Thoracic aorta (tissue), 2 donors: ENCODE measurements at regions not wholly inside any gene's neighbourhood (a gene's known extent, or its start where the extent isn't known, plus 50 kb on each side); places are given as distances from the start of the nearest gene placed in this dataset.

ENCODE experiments used
- ATAC-seq: fragments of 150-250 bp; one replicate; pipeline ENCODE4 v1.8.0; 2017; ENCODE audit warnings: low read depth; ENCODE audit not compliant: insufficient number of reproducible peaks, low FRiP score
- DNase-seq: peaks from one replicate; pipeline ENCODE4 v3.0.0-alpha.2; 2020; ENCODE audit warnings: low spot score
- H3K27ac ChIP-seq, 2 donors: fragments of 200-600 bp; sonication (generic); 1 replicate in 1 of 2; 2 replicates in 1 of 2; pipeline ENCODE4 v1.5.1; 2016; ENCODE audit warnings: mild to moderate bottlenecking in 2 of 2, moderate library complexity in 2 of 2
- H3K27me3 ChIP-seq: fragments of 200-600 bp; sonication (generic); replicated peaks from 2 replicates; pipeline ENCODE4 v1.6.0; 2016; ENCODE audit warnings: mild to moderate bottlenecking; ENCODE audit not compliant: insufficient read depth
- H3K36me3 ChIP-seq: fragments of 200-600 bp; sonication (generic); one replicate; pipeline ENCODE4 v1.5.1; 2016
- H3K4me1 ChIP-seq, 2 donors: fragments of 200-600 bp; sonication (generic); 1 replicate in 1 of 2; 2 replicates in 1 of 2; pipeline versions ENCODE4 v1.5.1 to v1.6.0; 2016; ENCODE audit warnings: low read depth in 2 of 2, mild to moderate bottlenecking in 1 of 2; ENCODE audit not compliant: control insufficient read depth in 1 of 2
- H3K4me3 ChIP-seq: fragments of 200-600 bp; sonication (generic); 2 replicates; pipeline ENCODE4 v1.5.1; 2016; ENCODE audit warnings: mild to moderate bottlenecking
- H3K9me3 ChIP-seq: fragments of 200-600 bp; sonication (generic); 2 replicates; pipeline ENCODE4 v1.5.1; 2016
- TF ChIP-seq, protein P1 (sequence below): fragments of 200-600 bp; sonication (generic); IDR thresholded peaks from one replicate; pipeline ENCODE4 v1.5.1; 2019; ENCODE audit warnings: antibody characterized with exemption

DNA sequence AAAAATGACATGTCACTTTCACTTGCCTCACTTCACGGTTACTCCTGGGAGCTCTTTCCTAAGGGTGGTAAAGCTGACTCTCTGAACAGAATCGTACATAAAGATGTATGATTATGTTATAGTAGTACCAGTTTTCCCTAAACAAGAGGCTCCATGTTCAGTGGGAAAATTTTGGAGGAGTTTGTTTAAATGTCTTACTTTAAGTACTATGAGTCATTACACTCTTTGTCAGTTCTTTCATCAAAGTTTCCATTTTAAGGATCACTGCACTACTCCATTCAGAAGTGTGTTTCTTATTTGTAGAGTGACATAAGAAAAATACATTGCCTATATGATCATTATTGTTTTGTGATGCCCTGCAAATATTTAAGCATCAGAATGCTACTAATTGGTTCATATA, 121.1 kb upstream of the FIGN start:
- TF ChIP-seq, protein P1, sequence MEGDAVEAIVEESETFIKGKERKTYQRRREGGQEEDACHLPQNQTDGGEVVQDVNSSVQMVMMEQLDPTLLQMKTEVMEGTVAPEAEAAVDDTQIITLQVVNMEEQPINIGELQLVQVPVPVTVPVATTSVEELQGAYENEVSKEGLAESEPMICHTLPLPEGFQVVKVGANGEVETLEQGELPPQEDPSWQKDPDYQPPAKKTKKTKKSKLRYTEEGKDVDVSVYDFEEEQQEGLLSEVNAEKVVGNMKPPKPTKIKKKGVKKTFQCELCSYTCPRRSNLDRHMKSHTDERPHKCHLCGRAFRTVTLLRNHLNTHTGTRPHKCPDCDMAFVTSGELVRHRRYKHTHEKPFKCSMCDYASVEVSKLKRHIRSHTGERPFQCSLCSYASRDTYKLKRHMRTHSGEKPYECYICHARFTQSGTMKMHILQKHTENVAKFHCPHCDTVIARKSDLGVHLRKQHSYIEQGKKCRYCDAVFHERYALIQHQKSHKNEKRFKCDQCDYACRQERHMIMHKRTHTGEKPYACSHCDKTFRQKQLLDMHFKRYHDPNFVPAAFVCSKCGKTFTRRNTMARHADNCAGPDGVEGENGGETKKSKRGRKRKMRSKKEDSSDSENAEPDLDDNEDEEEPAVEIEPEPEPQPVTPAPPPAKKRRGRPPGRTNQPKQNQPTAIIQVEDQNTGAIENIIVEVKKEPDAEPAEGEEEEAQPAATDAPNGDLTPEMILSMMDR, result no peak
- Histone ChIP-seq H3K27me3 (no peaks in the 10 kb centered on the region), H3K36me3 (no peaks in the 10 kb centered on the region), H3K27ac (no peak overlapping the region), H3K4me3 (no peak overlapping the region), H3K4me1 (no peaks in the 10 kb centered on the region), H3K9me3 (no peaks in the 10 kb centered on the region)
- no peak for ATAC-seq
- DNase-seq, result no peak

DNA sequence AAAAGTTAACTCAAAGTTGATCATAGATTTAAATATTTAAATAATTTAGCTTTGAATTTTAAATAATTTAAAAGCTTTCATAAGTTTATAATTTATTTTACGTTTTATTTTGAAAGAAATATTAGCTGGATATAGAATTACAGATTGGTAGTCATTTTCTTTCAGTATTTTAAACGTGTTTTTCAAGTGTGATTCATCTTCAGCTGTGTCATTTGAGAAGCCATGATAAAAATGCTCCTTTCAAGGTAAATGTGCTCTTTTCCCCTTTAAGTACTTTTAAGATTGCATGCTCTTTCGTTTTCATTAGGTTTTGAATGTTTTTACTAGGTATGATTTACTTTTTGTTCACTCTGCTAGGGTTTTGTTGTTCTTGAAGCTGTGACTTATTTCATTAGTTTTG, 116.8 kb upstream of the FIGN start:
- no peak for DNase-seq
- no peaks in the 10 kb centered on the region for H3K4me1 ChIP-seq

DNA sequence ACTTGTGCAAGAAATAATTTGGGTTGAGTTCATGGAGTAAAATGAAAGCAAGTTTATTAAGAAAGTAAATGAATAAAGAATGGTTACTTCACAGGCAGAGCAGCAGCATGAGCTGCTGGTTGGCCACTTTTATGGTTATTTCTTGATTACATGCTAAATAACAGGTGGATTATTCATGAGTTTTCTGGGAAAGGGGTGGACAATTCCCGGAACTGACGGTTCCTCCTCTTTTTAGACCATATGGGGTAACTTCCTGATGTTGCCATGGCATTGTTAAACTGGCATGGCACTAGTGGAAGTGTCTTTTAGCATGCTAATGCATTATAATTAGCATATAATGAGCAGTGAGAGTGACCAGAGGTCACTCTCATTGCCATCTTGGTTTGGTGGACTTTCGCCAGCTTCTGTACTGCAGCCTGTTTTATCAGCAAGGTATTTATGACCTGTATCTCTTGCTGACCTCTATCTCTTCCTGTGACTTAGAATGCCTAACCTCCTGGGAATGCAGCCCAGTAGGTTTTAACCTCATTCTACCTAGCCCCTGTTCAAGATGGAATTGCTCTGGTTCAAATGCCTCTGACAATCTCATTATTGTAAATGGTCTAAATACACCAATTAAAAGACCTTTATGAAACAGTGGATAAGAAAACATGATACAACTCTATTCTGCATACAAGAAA, 114.1 kb upstream of the FIGN start:
- Histone ChIP-seq H3K36me3 (no peaks in the 10 kb centered on the region), H3K4me3 (no peak overlapping the region), H3K27ac (no peak overlapping the region), H3K9me3 (no peaks in the 10 kb centered on the region), H3K27me3 (no peaks in the 10 kb centered on the region), H3K4me1 (no peaks in the 10 kb centered on the region)
- ATAC-seq, result no peak
- no peak for DNase-seq
- TF ChIP-seq, protein P1, result no peak

More for the DNA sequence above, 116.8 kb upstream of the FIGN start:
- no peak overlapping the region for H3K27ac ChIP-seq
- ATAC-seq, result no peak
- H3K4me3 ChIP-seq, result no peak overlapping the region
- no peaks in the 10 kb centered on the region for H3K27me3 ChIP-seq
- TF ChIP-seq, protein P1, result no peak
- no peaks in the 10 kb centered on the region for H3K36me3 ChIP-seq
- no peaks in the 10 kb centered on the region for H3K9me3 ChIP-seq

DNA sequence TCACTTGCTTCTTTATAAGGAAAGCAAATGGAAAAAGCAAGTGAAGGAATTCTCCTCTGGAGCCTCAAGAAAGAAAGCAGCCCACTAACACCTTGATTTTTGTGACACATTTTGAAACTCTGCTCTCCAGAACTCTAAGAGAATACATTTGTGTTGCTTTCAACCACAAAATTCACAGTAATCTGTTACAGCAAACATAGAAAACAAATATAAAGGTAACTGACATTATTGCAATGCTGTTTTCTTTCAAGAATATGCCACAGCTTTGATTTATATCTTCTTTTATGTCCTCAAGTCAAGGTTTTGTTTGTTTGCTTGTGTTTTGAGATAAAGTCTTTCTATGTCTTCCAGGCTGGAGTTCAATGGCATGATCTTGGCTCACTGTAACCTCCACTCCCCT, 103.1 kb upstream of the FIGN start:
- DNase-seq (no peak), ATAC-seq (no peak)
- TF ChIP-seq, protein P1, result no peak
- peaks cover 0 to 5% of the 10 kb centered on the region in 2 donors for H3K4me1 ChIP-seq
- H3K27me3 ChIP-seq, result no peaks in the 10 kb centered on the region
- no peaks in the 10 kb centered on the region for H3K9me3 ChIP-seq
- no peak overlapping the region for H3K27ac ChIP-seq
- no peak overlapping the region for H3K4me3 ChIP-seq
- no peaks in the 10 kb centered on the region for H3K36me3 ChIP-seq

DNA sequence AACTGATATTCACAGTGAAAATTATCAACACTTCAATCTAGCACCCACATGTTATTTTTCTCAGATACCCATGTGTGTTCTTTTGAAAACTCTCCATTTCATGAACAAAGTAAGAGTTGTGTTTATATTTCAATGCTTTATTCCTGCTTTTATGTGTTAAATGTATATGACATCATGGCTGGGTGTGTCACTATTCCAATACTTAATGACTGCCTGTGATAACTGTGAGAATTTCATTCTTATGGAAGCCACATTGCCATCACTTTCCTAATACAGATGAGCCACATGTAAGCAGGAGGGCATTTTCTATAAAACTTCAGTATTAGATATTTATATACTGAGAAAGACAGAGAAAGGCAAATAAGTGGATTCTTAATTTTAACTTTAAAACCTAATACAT, 100.4 kb upstream of the FIGN start:
- H3K27ac ChIP-seq, result no peak overlapping the region
- H3K9me3 ChIP-seq, result no peaks in the 10 kb centered on the region
- DNase-seq, result no peak
- ATAC-seq, result no peak
- H3K4me3 ChIP-seq, result no peak overlapping the region
- TF ChIP-seq, protein P1, result no peak
- H3K4me1 ChIP-seq, result peaks cover 7 to 8% of the 10 kb centered on the region in 2 donors
- no peaks in the 10 kb centered on the region for H3K36me3 ChIP-seq
- H3K27me3 ChIP-seq, result no peaks in the 10 kb centered on the region
